T-cell (primary cell): ENCODE measurements at regions not wholly inside any gene's neighbourhood (a gene's known extent, or its start where the extent isn't known, plus 50 kb on each side); places are given as distances from the start of the nearest gene placed in this dataset.

Source experiments
- ATAC-seq, 4 experiments: fragments of 200-7000 bp in 3 of 4; fragments of 150-1000 bp in 1 of 4; cut with Tn5 transposase; replicated peaks in 1 of 4; 1 replicate in 3 of 4; 2 replicates in 1 of 4; pipeline ENCODE4 v1.10.0; 2021; ENCODE audit warnings: moderate library complexity in 3 of 4, mild to moderate bottlenecking in 2 of 4, moderate number of reproducible peaks in 1 of 4
- CTCF ChIA-PET, 2 donors: fragments of 300-600 bp; sonication (Branson Sonifier 250); formaldehyde crosslinking; loops; one replicate each; lab custom pipeline; 2022; ENCODE audit warnings: antibody characterized with exemption in 2 of 2; lab: Charles Lee
- POLR2A ChIA-PET, 2 donors: fragments of 300-600 bp; sonication (Branson Sonifier 250); formaldehyde crosslinking; loops; one replicate each; lab custom pipeline; 2022; ENCODE audit warnings: antibody characterized with exemption in 2 of 2; lab: Charles Lee
- DNase-seq, 35 experiments: peaks; one replicate each; pipeline versions ENCODE4 v3.0.0 to v3.0.0-alpha.2; 2013 to 2023
- H3K27ac ChIP-seq: one replicate; pipeline ENCODE4 v1.5.1; 2013; ENCODE audit warnings: low read length
- H3K27me3 ChIP-seq, 2 experiments: replicated peaks in 1 of 2; 1 replicate in 1 of 2; 2 replicates in 1 of 2; pipeline versions ENCODE4 v1.6.1 to v1.7.0; 2013; ENCODE audit warnings: low read length in 1 of 2, mixed read lengths in 1 of 2; ENCODE audit not compliant: control insufficient read depth in 2 of 2, insufficient read depth in 2 of 2; ENCODE audit errors: extremely low read depth in 1 of 2
- H3K36me3 ChIP-seq, 2 donors: 1 replicate in 1 of 2; 2 replicates in 1 of 2; pipeline versions ENCODE4 v1.6.1 to v1.7.0; 2013; ENCODE audit warnings: low read length in 1 of 2; ENCODE audit not compliant: control insufficient read depth in 2 of 2, insufficient read depth in 1 of 2; ENCODE audit errors: extremely low read depth in 1 of 2
- H3K4me1 ChIP-seq, 2 experiments: 1 replicate in 1 of 2; 2 replicates in 1 of 2; pipeline versions ENCODE4 v1.6.1 to v1.7.0; 2013; ENCODE audit warnings: low read length in 2 of 2, mixed read lengths in 1 of 2; ENCODE audit not compliant: insufficient read depth in 2 of 2, control insufficient read depth in 1 of 2; ENCODE audit errors: extremely low read depth in 1 of 2
- H3K4me3 ChIP-seq, 2 donors: 1 replicate in 1 of 2; 2 replicates in 1 of 2; pipeline versions ENCODE4 v1.5.1 to v1.7.0; 2013; ENCODE audit warnings: mild to moderate bottlenecking in 2 of 2, low read length in 1 of 2, moderate library complexity in 1 of 2; ENCODE audit not compliant: control insufficient read depth in 1 of 2; ENCODE audit errors: extremely low read depth in 1 of 2
- H3K9me3 ChIP-seq: 2 replicates; pipeline ENCODE4 v1.7.0; 2013
- H3K27ac Mint-ChIP-seq, 2 donors: one replicate each; pipeline ENCODE4 v1.8.0; 2020 to 2021; ENCODE audit warnings: mild to moderate bottlenecking in 2 of 2, mixed read lengths in 2 of 2
- H3K27me3 Mint-ChIP-seq, 2 donors: one replicate each; pipeline ENCODE4 v1.8.0; 2021 to 2022; ENCODE audit warnings: mixed read lengths in 2 of 2
- H3K36me3 Mint-ChIP-seq: one replicate; pipeline ENCODE4 v1.8.0; 2021; ENCODE audit warnings: mixed read lengths
- H3K4me1 Mint-ChIP-seq, 3 donors: one replicate each; pipeline ENCODE4 v1.8.0; 2020 to 2022; ENCODE audit warnings: mixed read lengths in 3 of 3, mild to moderate bottlenecking in 1 of 3
- H3K4me3 Mint-ChIP-seq, 3 donors: one replicate each; pipeline ENCODE4 v1.8.0; 2020 to 2022; ENCODE audit warnings: mild to moderate bottlenecking in 3 of 3, mixed read lengths in 3 of 3, moderate library complexity in 3 of 3
- H3K9me3 Mint-ChIP-seq, 3 donors: one replicate each; pipeline ENCODE4 v1.8.0; 2020 to 2022; ENCODE audit warnings: mixed read lengths in 3 of 3
- WGBS: methylation state at CpG from one replicate; pipeline ENCODE4 v1.1.5; 2013; ENCODE audit warnings: missing lambda C conversion rate; ENCODE audit not compliant: insufficient coverage; 5-methylcytosine and 5-hydroxymethylcytosine counted together

DNA sequence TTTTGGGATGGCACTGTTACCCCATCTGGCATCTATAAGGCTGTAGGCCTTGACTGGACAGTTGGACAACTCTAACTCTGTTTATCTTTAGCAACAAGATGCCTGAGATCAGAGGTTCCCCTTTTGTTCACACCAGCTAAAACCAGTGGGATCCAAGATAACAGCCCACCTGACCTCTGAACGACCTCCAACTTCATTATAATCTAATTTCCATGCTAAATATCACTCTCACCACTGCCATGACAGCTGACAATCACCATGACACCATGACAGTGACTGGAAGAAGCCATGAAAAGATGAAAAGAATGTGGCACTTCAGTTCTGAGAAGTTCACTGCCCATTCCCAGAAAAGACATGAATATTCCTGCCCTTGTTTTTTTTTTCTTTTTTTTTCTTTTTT lies 281.4 kb upstream of the TAC1 start:
- CTCF ChIA-PET = no interaction called here
- Mint-ChIP-seq H3K27me3 (no peaks in the 10 kb centered on the region), H3K9me3 (peaks cover 7 to 15% (median 11%) of the 10 kb centered on the region in 3 donors), H3K36me3 (no peaks in the 10 kb centered on the region), H3K4me3 (no peak overlapping the region), H3K4me1 (no peaks in the 10 kb centered on the region), H3K27ac (no peak overlapping the region)
- no peaks in the 10 kb centered on the region for H3K4me1 ChIP-seq
- H3K27me3 ChIP-seq = no peaks in the 10 kb centered on the region
- ATAC-seq (no peak), DNase-seq (no peak)
- no peaks in the 10 kb centered on the region for H3K9me3 ChIP-seq
- no peaks in the 10 kb centered on the region for H3K36me3 ChIP-seq
- no peak overlapping the region for H3K27ac ChIP-seq
- WGBS = no CpG with 5 or more reads among the region's 1 CpG
- POLR2A ChIA-PET = no interaction called here
- H3K4me3 ChIP-seq = no peak overlapping the region

DNA sequence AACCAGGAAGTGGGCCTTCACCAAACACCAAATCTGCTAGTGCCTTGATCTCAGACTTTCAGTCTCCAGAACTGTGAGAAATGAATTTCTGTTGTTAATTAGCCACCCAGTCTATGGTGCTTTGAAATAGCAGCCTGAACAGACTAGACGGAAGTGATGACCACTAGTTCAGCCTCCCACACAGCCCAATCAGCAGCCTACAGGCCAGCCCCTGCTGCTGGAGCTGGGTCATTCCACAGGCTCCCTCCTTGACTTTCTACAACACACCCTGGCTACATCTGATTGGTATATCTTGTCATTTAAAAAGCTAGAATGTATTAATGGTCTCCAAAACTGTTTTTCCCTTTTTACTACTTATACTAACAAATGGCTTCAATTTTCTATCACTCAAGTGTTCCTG lies 277.2 kb upstream of the TAC1 start:
- ChIA-PET CTCF (no interaction called here), POLR2A (no interaction called here)
- Histone ChIP-seq H3K4me3 (no peak overlapping the region), H3K27ac (no peak overlapping the region), H3K9me3 (no peaks in the 10 kb centered on the region), H3K4me1 (no peaks in the 10 kb centered on the region), H3K27me3 (no peaks in the 10 kb centered on the region), H3K36me3 (no peaks in the 10 kb centered on the region)
- no CpG with 5 or more reads among the region's 1 CpG for WGBS
- Mint-ChIP-seq H3K4me1 (no peaks in the 10 kb centered on the region), H3K4me3 (no peak overlapping the region), H3K27ac (no peak overlapping the region), H3K27me3 (peaks cover 0 to 4% of the 10 kb centered on the region in 2 donors), H3K9me3 (peaks cover 0 to 15% (median 4%) of the 10 kb centered on the region in 3 donors), H3K36me3 (no peaks in the 10 kb centered on the region)
- ATAC-seq (no peak), DNase-seq (no peak)

DNA sequence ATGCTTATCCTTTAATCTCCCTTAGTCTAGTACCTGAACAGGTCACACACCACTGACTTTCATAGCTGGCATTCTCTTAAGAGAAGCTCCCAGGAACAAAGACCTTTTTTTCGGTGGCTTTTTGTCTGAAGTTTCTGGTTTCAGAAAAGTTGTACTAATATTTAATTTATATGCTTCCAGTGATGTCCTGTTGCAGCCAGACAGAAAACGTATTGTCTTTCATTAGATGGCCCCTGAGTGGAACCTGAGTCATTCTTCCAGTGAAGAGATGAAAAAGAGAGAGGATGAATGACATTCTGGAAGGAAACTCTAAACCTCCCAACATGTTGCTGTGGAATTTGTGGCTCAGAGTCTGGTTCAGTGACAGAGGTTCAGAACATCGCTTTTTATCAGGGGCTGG lies 274.8 kb upstream of the TAC1 start:
- ChIA-PET POLR2A (no interaction called here), CTCF (no interaction called here)
- Histone ChIP-seq H3K36me3 (no peaks in the 10 kb centered on the region), H3K4me1 (no peaks in the 10 kb centered on the region), H3K9me3 (no peaks in the 10 kb centered on the region), H3K27ac (no peak overlapping the region), H3K4me3 (no peak overlapping the region), H3K27me3 (no peaks in the 10 kb centered on the region)
- Mint-ChIP-seq H3K27ac (no peak overlapping the region), H3K9me3 (peaks cover 0 to 19% (median 15%) of the 10 kb centered on the region in 3 donors), H3K27me3 (peaks cover 0 to 4% of the 10 kb centered on the region in 2 donors), H3K4me1 (no peaks in the 10 kb centered on the region), H3K36me3 (no peaks in the 10 kb centered on the region), H3K4me3 (no peak overlapping the region)
- DNase-seq (no peak), ATAC-seq (no peak)
- WGBS = no CpG with 5 or more reads among the region's 3 CpGs

DNA sequence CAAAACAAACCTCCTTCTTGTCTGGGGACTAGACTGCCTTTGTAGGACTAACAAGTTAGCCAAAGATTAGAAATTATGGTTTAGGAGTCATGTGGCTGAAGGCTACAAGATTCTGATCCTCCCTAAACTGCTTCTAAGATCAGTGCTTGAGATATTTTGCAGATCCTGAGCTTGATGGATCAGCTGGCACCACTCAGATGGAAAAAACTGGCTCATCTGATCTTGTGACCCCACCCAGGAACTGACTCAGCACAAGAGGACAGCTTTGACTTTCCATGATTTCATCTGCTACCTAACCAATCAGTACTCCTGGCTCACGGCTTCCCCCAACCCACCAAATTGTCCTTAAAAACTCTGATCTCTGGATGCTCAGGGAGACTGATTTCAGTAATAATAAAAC lies 271.5 kb upstream of the TAC1 start:
- Mint-ChIP-seq H3K36me3 (no peaks in the 10 kb centered on the region), H3K27ac (no peak overlapping the region), H3K4me3 (no peak overlapping the region), H3K4me1 (no peaks in the 10 kb centered on the region), H3K27me3 (peaks cover 0 to 11% of the 10 kb centered on the region in 2 donors), H3K9me3 (peaks cover 2 to 20% (median 16%) of the 10 kb centered on the region in 3 donors)
- ChIA-PET POLR2A (no interaction called here), CTCF (no interaction called here)
- no peak for ATAC-seq
- no peaks in the 10 kb centered on the region for H3K27me3 ChIP-seq
- no peak overlapping the region for H3K4me3 ChIP-seq
- no peaks in the 10 kb centered on the region for H3K9me3 ChIP-seq
- H3K27ac ChIP-seq = no peak overlapping the region
- no peaks in the 10 kb centered on the region for H3K36me3 ChIP-seq
- 73% methylated on average over 1 of the region's 1 CpG for WGBS
- no peak for DNase-seq
- H3K4me1 ChIP-seq = no peaks in the 10 kb centered on the region

DNA sequence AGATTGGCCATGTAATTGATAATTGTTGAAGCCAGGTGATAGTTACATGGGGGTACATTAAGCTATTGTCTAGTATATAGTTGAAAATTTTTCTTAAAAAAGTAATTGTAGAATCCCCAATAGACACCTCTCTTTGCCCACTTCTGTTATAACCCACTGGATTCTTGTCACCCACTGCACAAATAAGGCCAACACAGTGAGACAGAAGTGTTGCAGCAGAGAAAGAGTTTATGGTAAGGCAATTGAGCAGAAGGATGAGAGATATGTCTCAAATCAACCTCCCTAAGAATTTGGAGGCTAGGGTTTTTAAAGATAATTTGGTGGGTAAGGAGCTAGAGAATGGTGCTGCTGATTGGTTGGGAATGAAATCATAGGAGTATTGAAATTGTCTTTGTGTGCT lies 270.3 kb upstream of the TAC1 start:
- H3K27me3 Mint-ChIP-seq = peaks cover under 1 to 11% of the 10 kb centered on the region in 2 donors
- H3K36me3 ChIP-seq = no peaks in the 10 kb centered on the region
- H3K4me1 Mint-ChIP-seq = no peaks in the 10 kb centered on the region
- no peak overlapping the region for H3K4me3 ChIP-seq
- no peak overlapping the region for H3K27ac Mint-ChIP-seq
- H3K27ac ChIP-seq = no peak overlapping the region
- no peaks in the 10 kb centered on the region for H3K27me3 ChIP-seq
- ChIA-PET POLR2A (no interaction called here), CTCF (no interaction called here)
- no peak for ATAC-seq
- no peak for DNase-seq
- no peaks in the 10 kb centered on the region for H3K4me1 ChIP-seq
- H3K9me3 Mint-ChIP-seq = peaks cover 2 to 20% (median 16%) of the 10 kb centered on the region in 3 donors
- H3K4me3 Mint-ChIP-seq = no peak overlapping the region
- H3K9me3 ChIP-seq = no peaks in the 10 kb centered on the region
- no peaks in the 10 kb centered on the region for H3K36me3 Mint-ChIP-seq

DNA sequence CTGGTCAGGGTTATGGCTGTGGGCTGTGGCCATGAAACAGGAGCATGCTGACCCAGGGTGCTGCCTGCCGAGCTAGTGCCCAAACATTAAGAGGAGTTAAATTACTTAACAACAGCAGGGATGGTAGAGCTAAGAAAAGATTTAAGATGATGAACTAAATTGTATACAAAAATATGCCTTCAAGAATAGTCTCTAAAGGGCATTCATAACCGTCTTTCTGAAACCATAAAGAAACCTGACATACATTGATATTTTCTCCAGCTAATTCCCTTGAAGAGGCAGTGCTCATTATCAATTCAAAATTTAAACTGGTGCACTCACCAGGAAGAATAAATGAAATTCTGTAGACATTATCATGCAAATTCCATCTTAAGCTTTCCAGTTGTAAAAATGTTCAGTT lies 265.8 kb upstream of the TAC1 start:
- ChIA-PET POLR2A (no interaction called here), CTCF (no interaction called here)
- H3K4me1 Mint-ChIP-seq = no peaks in the 10 kb centered on the region
- DNase-seq (no peak), ATAC-seq (no peak)
- H3K9me3 ChIP-seq = no peaks in the 10 kb centered on the region
- peaks cover 5 to 10% of the 10 kb centered on the region in 2 donors for H3K27me3 Mint-ChIP-seq
- H3K27ac Mint-ChIP-seq = no peak overlapping the region
- no CpG with 5 or more reads among the region's 2 CpGs for WGBS
- no peaks in the 10 kb centered on the region for H3K4me1 ChIP-seq
- H3K4me3 ChIP-seq = no peak overlapping the region
- H3K36me3 ChIP-seq = no peaks in the 10 kb centered on the region
- H3K4me3 Mint-ChIP-seq = no peak overlapping the region
- no peaks in the 10 kb centered on the region for H3K27me3 ChIP-seq
- no peak overlapping the region for H3K27ac ChIP-seq
- peaks cover 2 to 14% (median 12%) of the 10 kb centered on the region in 3 donors for H3K9me3 Mint-ChIP-seq
- no peaks in the 10 kb centered on the region for H3K36me3 Mint-ChIP-seq

DNA sequence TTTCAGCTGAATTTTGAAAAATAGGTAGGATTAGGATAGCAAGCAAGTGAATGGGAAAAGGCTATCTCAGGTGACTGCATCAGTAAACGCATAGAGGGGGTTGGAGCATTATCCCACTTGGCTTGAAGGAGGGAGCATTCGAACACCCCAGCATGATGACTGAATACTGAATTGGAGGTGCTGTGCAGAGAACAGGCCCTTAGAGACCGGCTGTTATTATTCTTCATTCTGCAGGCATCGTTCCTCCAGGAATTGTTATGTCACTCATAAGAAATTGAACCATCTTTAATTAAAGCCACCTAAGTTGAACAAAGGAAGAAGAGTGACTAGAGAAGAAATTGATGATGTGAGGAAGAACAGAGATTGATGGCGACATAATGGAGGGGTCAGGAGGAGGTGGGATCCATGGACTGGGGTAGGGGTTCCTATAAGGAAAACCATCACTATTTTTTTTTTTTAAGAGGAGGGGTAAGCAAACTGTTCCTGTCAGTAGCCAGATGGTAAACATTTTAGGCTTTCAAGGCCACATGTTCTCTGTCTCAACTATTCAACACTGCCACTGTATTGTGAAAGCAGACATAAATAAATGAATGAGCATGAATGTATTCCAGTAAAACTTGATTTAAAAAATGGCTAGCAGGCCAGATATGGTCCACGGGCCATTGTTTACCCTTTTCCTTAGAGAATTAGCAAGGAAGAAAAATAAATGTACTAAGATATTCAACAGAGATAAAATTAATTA lies 264.7 kb upstream of the TAC1 start:
- Mint-ChIP-seq H3K27me3 (peaks cover 5 to 10% of the 10 kb centered on the region in 2 donors), H3K4me1 (no peaks in the 10 kb centered on the region), H3K27ac (no peak overlapping the region), H3K9me3 (peaks cover 2 to 5% (median 4%) of the 10 kb centered on the region in 3 donors), H3K36me3 (no peaks in the 10 kb centered on the region), H3K4me3 (no peak overlapping the region)
- Histone ChIP-seq H3K27ac (no peak overlapping the region), H3K4me3 (no peak overlapping the region), H3K4me1 (no peaks in the 10 kb centered on the region), H3K36me3 (no peaks in the 10 kb centered on the region), H3K9me3 (no peaks in the 10 kb centered on the region), H3K27me3 (no peaks in the 10 kb centered on the region)
- ATAC-seq = no peak
- DNase-seq = no peak
- ChIA-PET POLR2A (no interaction called here), CTCF (no interaction called here)
- WGBS = 100% methylated on average over 1 of the region's 6 CpGs
